BJ (cell line): ENCODE measurements at regions not wholly inside any gene's neighbourhood (a gene's known extent, or its start where the extent isn't known, plus 50 kb on each side); places are given as distances from the start of the nearest gene placed in this dataset.

Source experiments
- CTCF ChIA-PET: fragments of 350-600 bp; formaldehyde crosslinking; extraction: SDS; loops from one replicate; lab custom pipeline; 2021; ENCODE audit warnings: antibody characterized with exemption, inconsistent platforms; lab: Yijun Ruan, JAX
- POLR2A ChIA-PET: fragments of 300-600 bp; sonication (Branson Sonifier 250); formaldehyde crosslinking; extraction: SDS; loops from one replicate; lab custom pipeline; 2021; ENCODE audit warnings: antibody characterized with exemption; lab: Charles Lee
- DNase-seq: peaks from one replicate; pipeline ENCODE4 v3.0.0-alpha.2; 2011; ENCODE audit warnings: low read depth
- H3K27me3 ChIP-seq: 2 replicates; pipeline ENCODE4 v1.6.0; 2011; ENCODE audit warnings: low read length; ENCODE audit not compliant: control insufficient read depth, insufficient read depth
- H3K36me3 ChIP-seq: 2 replicates; pipeline ENCODE4 v1.5.1; 2011; ENCODE audit warnings: low read length; ENCODE audit not compliant: control insufficient read depth, insufficient read depth
- H3K4me3 ChIP-seq: 2 replicates; pipeline ENCODE4 v1.5.1; 2011; ENCODE audit warnings: low read depth, mild to moderate bottlenecking, control low read depth, low read length
- TF ChIP-seq, protein P1 (sequence below): IDR thresholded peaks from 2 replicates; pipeline ENCODE4 v1.5.1; 2011; ENCODE audit warnings: low read depth, mild to moderate bottlenecking, control low read depth, inconsistent platforms, low read length, moderate library complexity; ENCODE audit not compliant: insufficient read depth

DNA sequence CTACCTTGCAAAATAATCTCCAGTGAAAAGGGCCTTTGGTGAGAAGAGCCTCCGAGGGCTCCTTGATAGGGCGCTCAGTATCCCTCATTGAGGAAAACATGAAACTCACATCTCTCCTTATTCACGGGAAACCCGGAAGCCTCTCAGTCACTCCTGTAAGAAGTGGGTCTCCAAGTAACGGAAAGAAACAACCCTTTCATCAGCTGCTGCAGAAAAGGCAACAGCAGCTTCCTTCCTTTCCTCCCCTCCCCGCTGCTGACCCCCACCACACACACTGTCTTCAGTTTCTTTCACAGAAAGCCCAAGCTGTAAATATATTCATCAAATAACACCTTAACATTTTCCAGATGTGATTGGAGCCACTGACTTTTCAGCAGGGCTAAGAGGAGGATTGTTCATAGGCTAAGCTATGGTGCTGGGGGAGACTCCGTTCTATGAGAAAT is 81.4 kb downstream of the C9orf152 start:
- no peak for DNase-seq
- ChIA-PET POLR2A (no interaction called here), CTCF (interaction anchor here (1.2 to 1.7 kb wide), 4 partner anchors 16 to 552 kb away, joined by 3 to 4 read pairs (median 3); no protein-coding TSS in a partner anchor)
- H3K4me3 ChIP-seq = no peak overlapping the region
- H3K36me3 ChIP-seq = no peaks in the 10 kb centered on the region; the same call in 1 of the 2 replicates
- TF ChIP-seq, protein P1, sequence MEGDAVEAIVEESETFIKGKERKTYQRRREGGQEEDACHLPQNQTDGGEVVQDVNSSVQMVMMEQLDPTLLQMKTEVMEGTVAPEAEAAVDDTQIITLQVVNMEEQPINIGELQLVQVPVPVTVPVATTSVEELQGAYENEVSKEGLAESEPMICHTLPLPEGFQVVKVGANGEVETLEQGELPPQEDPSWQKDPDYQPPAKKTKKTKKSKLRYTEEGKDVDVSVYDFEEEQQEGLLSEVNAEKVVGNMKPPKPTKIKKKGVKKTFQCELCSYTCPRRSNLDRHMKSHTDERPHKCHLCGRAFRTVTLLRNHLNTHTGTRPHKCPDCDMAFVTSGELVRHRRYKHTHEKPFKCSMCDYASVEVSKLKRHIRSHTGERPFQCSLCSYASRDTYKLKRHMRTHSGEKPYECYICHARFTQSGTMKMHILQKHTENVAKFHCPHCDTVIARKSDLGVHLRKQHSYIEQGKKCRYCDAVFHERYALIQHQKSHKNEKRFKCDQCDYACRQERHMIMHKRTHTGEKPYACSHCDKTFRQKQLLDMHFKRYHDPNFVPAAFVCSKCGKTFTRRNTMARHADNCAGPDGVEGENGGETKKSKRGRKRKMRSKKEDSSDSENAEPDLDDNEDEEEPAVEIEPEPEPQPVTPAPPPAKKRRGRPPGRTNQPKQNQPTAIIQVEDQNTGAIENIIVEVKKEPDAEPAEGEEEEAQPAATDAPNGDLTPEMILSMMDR = no peak
- H3K27me3 ChIP-seq = no peaks in the 10 kb centered on the region

DNA sequence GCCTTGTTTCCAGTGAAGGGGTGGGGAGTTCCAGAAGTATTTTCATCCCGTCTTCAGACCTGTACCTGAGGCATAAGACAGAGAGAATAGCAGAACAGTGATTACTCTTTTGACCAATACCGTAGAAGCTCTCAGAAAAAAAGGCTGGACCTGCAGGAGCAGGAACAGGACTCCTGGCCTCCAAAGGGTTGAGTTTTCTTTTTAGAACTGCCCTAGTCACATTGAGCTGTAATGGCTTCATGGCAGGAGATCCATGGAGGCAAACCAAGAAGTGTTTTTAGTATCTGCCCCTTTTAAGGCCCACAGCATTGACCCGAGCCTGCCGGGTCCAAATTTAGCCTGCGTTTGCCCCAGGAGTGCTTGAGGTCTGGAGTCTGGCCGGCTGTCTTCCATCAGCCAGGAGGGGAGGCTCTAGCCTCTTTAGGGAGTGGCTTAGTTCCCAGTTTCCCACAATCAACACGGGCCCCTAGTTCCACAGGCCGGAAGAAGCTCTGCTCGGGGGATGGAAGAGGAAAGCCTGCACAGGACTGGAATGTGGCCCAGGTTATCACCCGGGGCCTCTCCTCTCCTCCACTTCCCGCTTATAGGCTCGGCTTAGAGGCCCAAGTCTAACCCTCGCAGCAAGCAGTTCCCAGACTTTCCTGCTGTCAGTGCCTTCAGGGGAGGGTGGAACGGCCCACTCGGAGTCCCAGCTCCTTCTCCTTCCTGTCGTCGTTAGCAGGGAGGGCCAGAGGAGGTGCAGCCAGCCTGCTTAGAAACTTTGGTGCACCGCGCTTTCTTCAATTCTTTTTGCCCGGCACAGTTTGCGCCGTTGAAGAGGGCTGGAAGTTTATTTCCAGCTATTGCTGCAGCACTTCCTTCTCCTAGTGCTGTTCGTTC is 80.7 kb downstream of the C9orf152 start:
- DNase-seq = peak; percentile 41
- no peaks in the 10 kb centered on the region for H3K27me3 ChIP-seq
- CTCF ChIA-PET = interaction anchor here (1.2 to 1.7 kb wide), 5 partner anchors 11 to 553 kb away, joined by 3 to 4 read pairs (median 3); no protein-coding TSS in a partner anchor
- no peak overlapping the region for H3K4me3 ChIP-seq
- H3K36me3 ChIP-seq = no peaks in the 10 kb centered on the region; the same call in 1 of the 2 replicates
- TF ChIP-seq, protein P1 = no peak
- POLR2A ChIA-PET = no interaction called here

DNA sequence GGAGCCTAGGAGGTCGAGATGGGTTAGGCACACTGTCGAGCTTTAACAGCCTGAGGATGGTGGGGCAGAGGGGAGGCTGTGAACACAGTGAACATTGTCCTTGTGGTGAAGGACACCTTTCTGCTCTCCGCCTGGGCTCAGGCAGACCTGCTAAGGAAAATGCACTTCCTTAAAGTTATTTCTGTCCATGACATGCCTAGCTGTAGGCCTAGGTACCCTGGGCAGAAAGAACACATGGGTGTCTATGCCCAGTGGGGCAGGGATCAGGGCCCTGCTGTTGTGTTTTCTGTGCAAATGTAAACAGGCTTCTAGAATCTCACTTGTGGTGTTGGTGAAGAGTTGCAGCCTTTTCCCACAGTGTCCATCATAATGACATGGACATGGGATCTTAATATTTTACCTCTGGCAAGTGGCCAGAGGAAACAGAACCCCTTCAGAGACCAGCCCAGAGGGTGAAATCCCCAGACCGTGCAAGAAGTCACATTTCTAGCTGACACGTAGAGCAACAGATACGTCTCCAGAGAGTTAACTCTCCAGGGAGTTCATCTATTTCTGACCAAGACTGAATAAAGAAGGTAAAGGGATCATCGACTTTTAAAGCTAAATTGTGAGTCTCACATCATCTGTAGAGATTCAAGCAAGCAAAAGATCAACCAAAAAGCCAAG is 79.2 kb downstream of the C9orf152 start:
- no peak overlapping the region for H3K4me3 ChIP-seq
- no peaks in the 10 kb centered on the region; the same call in 1 of the 2 replicates for H3K36me3 ChIP-seq
- no peaks in the 10 kb centered on the region for H3K27me3 ChIP-seq
- DNase-seq = no peak
- TF ChIP-seq, protein P1 = no peak
- ChIA-PET POLR2A (no interaction called here), CTCF (interaction anchor here (1.0 to 1.4 kb wide), 2 partner anchors 9 to 225 kb away, joined by 3 to 4 read pairs; no protein-coding TSS in a partner anchor)

DNA sequence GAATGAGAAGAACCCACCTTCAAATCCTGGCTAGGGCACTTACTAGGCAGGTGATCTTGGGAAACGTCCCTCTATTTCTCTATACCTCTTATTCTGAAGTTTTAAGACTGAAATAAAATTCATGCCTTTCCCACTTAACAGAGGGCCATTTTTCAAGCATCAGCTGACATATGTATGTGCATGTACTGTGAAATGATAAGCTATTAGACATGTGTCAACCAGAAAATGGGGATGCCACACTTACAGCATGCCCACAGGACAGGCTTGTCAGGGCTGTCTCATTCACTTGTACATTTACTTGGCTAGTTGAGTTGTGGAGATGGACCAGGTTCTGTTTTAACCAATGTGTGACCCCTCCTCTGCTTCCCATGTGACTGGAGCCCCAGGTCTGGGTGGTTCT is 78.5 kb downstream of the C9orf152 start:
- Histone ChIP-seq H3K27me3 (no peaks in the 10 kb centered on the region), H3K4me3 (no peak overlapping the region), H3K36me3 (no peaks in the 10 kb centered on the region; the same call in 1 of the 2 replicates)
- ChIA-PET POLR2A (no interaction called here), CTCF (interaction anchor here (1.0 to 1.4 kb wide), 2 partner anchors 18 to 226 kb away, joined by 3 read pairs; no protein-coding TSS in a partner anchor)
- TF ChIP-seq, protein P1 = no peak
- DNase-seq = no peak

DNA sequence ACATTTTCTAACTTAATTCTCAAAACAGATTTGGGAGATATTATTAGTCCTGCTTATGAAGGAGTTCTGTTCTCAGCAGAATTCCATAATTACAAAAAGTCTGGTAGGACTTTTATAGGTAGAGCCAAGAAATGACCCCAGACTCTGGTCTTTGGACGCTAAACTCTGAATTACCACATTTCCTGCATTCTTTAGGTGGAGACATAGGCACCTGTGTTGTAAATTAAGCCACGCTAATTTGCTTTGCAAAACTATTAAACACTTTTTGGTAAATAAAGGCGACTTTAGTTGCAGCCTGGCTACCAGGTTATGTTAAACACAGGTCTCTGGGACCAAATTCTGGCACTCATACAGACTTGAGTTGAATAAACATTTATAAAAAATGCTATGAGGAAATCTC is 77.7 kb downstream of the C9orf152 start:
- no peaks in the 10 kb centered on the region; the same call in none of the 2 replicates for H3K36me3 ChIP-seq
- H3K27me3 ChIP-seq = no peaks in the 10 kb centered on the region
- POLR2A ChIA-PET = no interaction called here
- CTCF ChIA-PET = interaction anchor here (1.4 kb wide), 1 partner anchor 19 kb away, joined by 3 read pairs; no protein-coding TSS in a partner anchor
- H3K4me3 ChIP-seq = no peak overlapping the region
- TF ChIP-seq, protein P1 = no peak
- no peak for DNase-seq
